GM12872 (cell line): ENCODE measurements at regions not wholly inside any gene's neighbourhood (a gene's known extent, or its start where the extent isn't known, plus 50 kb on each side); places are given as distances from the start of the nearest gene placed in this dataset.

Source experiments
- TF ChIP-seq, protein P1 (sequence below): IDR thresholded peaks from 3 replicates; pipeline ENCODE4 v1.5.1; 2011; ENCODE audit warnings: low read depth, mild to moderate bottlenecking, low read length, moderate library complexity; ENCODE audit not compliant: insufficient read depth

DNA sequence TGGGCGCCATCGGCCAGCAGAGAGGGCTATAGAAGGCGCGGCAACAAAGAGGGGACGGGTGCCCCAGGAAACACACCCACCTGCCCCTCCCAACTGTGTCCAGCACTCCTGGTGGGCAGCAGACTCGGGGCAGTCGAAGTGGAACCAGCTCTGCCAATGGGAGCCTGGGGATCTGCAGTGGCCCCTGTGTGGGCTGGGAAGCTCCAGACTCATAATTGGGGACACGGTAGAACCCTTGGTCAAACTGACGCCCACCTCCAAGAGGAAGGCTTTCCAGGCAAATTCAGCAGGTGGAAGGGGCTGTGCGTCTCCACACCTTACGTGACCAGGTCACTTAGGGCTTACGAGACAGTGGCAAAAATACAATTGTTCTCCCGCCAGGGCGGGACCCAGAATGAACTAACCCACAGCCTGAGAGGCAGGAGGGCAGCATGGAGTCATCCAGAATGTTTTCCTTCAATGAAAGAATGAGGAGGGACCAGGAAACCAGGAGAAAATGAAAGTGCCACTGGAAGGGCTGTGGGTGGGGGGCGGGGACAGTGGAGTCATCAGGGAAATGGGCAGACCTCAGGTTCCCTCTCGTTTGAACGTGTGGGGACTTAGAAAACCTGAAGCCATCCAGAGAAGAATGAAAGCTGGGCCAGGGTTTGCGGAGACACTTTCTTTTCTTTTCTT lies 53.2 kb upstream of the SHANK2 start:
- TF ChIP-seq, protein P1, sequence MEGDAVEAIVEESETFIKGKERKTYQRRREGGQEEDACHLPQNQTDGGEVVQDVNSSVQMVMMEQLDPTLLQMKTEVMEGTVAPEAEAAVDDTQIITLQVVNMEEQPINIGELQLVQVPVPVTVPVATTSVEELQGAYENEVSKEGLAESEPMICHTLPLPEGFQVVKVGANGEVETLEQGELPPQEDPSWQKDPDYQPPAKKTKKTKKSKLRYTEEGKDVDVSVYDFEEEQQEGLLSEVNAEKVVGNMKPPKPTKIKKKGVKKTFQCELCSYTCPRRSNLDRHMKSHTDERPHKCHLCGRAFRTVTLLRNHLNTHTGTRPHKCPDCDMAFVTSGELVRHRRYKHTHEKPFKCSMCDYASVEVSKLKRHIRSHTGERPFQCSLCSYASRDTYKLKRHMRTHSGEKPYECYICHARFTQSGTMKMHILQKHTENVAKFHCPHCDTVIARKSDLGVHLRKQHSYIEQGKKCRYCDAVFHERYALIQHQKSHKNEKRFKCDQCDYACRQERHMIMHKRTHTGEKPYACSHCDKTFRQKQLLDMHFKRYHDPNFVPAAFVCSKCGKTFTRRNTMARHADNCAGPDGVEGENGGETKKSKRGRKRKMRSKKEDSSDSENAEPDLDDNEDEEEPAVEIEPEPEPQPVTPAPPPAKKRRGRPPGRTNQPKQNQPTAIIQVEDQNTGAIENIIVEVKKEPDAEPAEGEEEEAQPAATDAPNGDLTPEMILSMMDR, result no peak

DNA sequence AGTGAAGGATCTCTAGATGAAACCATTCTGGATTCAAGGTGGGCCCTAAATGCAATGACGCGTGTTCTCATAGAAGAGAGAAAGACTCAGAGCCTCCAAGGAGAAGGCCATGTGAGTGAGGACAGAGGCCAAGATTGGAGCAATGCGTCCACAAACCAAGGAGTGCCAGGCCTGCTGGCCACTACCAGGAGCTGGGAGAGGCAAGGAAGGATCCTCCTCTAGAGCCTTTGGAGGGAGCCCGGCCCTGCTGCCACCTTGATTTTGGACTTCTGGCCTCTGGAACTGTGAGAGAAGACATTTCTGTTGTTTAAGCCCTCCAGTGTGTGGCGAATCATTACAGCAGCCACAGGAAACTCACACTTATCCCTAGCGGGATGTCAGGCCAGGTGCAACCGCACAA lies 52.7 kb upstream of the SHANK2 start:
- TF ChIP-seq, protein P1, result no peak

DNA sequence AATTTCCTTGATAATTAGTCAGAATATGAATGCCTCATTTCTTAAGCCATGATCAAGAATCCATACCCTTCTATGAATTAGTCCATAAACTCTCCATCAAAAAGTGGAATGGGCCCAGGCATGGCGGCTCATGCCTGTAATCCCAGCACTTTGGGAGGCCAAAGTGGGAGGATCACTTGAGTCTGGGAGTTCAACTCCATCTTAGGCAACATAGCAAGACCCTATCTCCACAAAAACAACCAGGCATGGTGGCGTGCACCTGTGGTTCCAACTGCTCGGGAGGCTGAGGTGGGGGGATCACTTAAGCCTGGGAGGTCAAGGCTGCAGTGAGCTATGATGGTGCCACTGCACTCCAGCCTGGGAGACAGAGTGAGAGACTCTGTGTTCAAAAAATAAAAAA lies 52.1 kb upstream of the SHANK2 start:
- TF ChIP-seq, protein P1, result no peak

DNA sequence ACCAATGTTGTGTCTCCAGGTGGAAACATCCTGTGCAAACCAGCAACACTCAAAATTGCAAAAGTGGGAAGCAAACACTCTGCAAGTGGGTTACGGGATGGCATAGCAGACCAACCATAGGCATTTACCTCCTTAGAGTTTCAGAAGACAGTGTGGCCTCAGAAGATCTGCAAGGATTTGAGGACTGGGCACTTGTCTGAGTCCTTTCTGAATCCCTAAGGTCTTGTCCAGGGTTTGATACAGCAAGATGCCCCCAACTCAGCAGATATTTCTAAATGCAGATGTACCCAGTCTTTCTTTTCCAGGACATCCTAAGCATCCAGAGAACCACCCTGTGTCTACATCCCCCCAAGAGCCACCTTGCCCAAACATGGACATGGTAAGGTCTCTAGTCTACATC lies 51.7 kb upstream of the SHANK2 start:
- TF ChIP-seq, protein P1, result no peak

DNA sequence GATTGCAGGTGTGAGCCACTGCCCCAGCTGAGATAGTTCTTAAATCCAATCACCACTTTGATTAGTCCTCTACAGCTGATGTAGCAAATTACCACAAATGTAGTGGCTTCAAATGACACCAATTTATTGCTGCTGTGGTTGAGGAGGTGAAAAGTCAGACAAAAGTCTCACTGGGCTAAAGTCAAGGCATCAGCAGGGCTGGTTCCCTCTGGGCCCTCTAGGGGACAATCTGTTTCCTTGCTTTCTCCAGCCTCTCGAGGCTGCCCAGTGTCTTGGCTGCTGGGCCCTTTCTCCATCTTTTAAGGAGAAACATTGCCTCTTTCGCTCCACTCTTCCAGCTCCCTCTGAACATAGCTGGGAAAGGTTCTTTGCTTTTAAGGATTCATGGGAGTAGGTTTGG lies 50.5 kb upstream of the SHANK2 start:
- TF ChIP-seq, protein P1, result peak; percentile 28; the same call in 1 of the 3 replicates

DNA sequence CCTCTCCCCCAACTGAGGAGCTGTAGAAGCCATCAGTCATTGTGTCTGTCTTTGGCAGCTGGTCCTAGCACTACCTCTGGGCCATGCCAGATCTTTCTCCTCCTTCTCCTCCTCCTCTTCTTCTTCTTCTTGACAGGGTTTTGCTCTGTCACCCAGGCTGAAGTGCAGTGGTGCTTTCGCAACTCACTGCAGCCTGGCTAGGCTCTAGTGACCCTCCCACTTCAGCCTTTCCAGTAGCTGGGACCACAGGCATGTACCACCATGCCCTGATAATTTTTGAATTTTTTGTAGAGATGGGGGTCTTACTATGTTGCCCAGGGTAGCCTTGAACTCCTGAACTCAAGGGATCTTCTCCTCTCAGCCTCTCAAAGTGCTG lies 50.1 kb upstream of the SHANK2 start:
- TF ChIP-seq, protein P1, result no peak
